GM10266 (cell line): ENCODE measurements at regions not wholly inside any gene's neighbourhood (a gene's known extent, or its start where the extent isn't known, plus 50 kb on each side); places are given as distances from the start of the nearest gene placed in this dataset.

Source experiments
- DNase-seq: peaks from one replicate; pipeline ENCODE4 v3.0.0; 2012; ENCODE audit errors: extremely low spot score
- CTCF ChIP-seq: IDR thresholded peaks from 2 replicates; pipeline ENCODE4 v1.5.1; 2012; ENCODE audit warnings: mild to moderate bottlenecking, low read depth; ENCODE audit not compliant: control insufficient read depth, insufficient read depth; ENCODE audit errors: missing control alignments

GRCh38 chr9:118360036-118360435, 655.8 kb downstream of the TLR4 start:
- no peak for TF ChIP-seq CTCF

GRCh38 chr9:118362123-118362522, 657.9 kb downstream of the TLR4 start:
- DNase-seq, result no peak
- TF ChIP-seq CTCF, result no peak

More at GRCh38 chr9:118360036-118360435, 655.8 kb downstream of the TLR4 start:
- DNase-seq, result no peak

GRCh38 chr9:118362596-118362995, 658.4 kb downstream of the TLR4 start:
- no peak for TF ChIP-seq CTCF
- DNase-seq, result no peak

GRCh38 chr9:118364266-118365106, 660.3 kb downstream of the TLR4 start:
- no peak for DNase-seq
- TF ChIP-seq CTCF, result no peak

- DNase-seq, result no peak
- TF ChIP-seq CTCF, result no peak
Observed at GRCh38 chr9:118366228-118366627, 662.0 kb downstream of the TLR4 start.

- no peak for TF ChIP-seq CTCF
- DNase-seq, result no peak
Observed at GRCh38 chr9:118367383-118367782, 663.2 kb downstream of the TLR4 start.

- no peak for TF ChIP-seq CTCF
- no peak for DNase-seq
Observed at GRCh38 chr9:118384531-118385100, 680.4 kb downstream of the TLR4 start.
